ENCODE measurements at regions not wholly inside any gene's neighbourhood (a gene's known extent, or its start where the extent isn't known, plus 50 kb on each side); places are given as distances from the start of the nearest gene placed in this dataset.
A peak's percentile ranks its signal among the peaks of the same experiment; 100 is the strongest.

DNA sequence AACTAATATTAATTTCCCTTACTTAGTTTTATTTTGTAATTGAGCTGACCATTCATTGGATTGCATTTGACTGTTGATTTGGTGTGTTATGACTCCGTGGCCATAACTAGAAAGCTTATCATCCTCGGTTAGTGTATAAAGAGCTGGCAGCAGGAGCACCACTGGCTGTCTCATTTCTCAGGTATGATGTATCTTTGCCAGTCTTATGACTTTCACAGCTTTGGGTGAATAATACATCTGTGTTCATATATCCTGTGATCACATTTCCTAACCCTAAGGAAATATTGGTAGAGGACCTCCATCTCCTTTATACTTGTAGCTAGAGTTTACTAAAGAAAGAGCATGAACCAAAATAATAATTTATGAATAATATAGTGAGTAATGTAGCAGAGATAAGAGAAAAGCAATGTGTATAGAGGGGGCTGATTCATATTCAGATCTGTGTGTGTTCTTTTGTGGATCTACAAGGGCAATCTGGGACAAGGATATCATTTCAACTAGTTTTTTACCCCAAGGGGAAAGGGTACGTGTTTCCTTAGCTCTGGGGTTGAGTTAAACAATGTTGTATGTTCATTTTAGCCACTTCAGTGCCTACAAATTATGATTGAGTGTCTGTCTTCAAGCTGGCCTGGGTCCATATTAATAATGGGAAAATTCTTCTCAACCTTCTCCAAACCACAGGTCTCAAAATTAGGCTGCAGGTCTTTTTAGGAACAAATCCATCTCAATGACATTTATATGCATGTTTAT is 901.7 kb downstream of the NTRK3 start:
- peak; percentile 65 to 89 for DNase-seq (ENCODE audit: low read depth in 2 of 2)
- TF ChIP-seq, protein P1, sequence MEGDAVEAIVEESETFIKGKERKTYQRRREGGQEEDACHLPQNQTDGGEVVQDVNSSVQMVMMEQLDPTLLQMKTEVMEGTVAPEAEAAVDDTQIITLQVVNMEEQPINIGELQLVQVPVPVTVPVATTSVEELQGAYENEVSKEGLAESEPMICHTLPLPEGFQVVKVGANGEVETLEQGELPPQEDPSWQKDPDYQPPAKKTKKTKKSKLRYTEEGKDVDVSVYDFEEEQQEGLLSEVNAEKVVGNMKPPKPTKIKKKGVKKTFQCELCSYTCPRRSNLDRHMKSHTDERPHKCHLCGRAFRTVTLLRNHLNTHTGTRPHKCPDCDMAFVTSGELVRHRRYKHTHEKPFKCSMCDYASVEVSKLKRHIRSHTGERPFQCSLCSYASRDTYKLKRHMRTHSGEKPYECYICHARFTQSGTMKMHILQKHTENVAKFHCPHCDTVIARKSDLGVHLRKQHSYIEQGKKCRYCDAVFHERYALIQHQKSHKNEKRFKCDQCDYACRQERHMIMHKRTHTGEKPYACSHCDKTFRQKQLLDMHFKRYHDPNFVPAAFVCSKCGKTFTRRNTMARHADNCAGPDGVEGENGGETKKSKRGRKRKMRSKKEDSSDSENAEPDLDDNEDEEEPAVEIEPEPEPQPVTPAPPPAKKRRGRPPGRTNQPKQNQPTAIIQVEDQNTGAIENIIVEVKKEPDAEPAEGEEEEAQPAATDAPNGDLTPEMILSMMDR (IDR thresholded peaks at IDR 0.05; ENCODE audit: low read depth, low read length), result no peak
- H3K4me3 ChIP-seq (replicated peaks in 1 of 2; ENCODE audit: low read depth in 2 of 2, low read length in 2 of 2), result no peak overlapping the region

DNA sequence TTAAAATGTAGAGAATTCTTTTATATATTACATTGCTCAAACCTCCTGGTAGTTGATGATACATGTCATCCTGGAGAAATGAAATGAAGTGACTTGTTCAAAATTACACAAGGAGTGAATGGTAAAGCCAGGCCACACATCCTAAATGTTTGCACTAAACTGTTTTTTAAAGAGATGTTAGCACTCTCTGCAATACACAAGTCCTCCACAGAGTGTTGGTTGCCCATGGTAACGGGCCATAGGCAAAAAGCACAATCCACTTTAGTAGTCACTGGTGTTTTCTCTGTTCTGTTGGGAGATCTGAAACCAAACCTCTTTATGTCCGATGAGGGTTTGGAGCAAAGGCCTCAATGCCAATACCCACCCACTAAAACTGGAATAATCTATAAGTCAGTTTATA is 907.4 kb downstream of the NTRK3 start:
- no peak overlapping the region for H3K4me3 ChIP-seq (replicated peaks in 1 of 2; ENCODE audit: low read depth in 2 of 2, low read length in 2 of 2)
- peak; percentile 27 to 39 for DNase-seq (ENCODE audit: low read depth in 2 of 2)
- TF ChIP-seq, protein P1 (IDR thresholded peaks at IDR 0.05; ENCODE audit: low read depth, low read length), result no peak

DNA sequence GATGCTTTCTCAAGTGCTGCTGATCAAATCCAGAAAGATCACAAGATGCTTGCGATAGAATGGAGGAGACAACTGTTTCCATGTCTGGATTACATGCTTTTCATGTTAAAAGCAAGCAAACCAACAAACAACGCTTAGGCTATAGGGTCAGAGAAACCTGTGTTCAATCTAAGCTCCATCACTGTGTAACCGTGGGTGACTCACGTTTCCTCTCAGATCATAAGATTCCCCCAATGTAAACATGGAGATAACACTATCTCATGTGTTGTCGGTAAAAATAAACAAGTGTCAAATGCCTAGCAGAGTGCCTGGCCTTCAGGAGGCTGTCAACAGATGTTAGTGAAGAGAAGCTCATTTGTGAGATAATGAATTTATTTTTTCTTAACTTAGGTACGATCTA is 907.8 kb downstream of the NTRK3 start:
- no peak overlapping the region for H3K4me3 ChIP-seq (replicated peaks in 1 of 2; ENCODE audit: low read depth in 2 of 2, low read length in 2 of 2)
- DNase-seq (ENCODE audit: low read depth in 2 of 2), result peak; percentile 13 to 35
- TF ChIP-seq, protein P1 (IDR thresholded peaks at IDR 0.05; ENCODE audit: low read depth, low read length), result no peak

DNA sequence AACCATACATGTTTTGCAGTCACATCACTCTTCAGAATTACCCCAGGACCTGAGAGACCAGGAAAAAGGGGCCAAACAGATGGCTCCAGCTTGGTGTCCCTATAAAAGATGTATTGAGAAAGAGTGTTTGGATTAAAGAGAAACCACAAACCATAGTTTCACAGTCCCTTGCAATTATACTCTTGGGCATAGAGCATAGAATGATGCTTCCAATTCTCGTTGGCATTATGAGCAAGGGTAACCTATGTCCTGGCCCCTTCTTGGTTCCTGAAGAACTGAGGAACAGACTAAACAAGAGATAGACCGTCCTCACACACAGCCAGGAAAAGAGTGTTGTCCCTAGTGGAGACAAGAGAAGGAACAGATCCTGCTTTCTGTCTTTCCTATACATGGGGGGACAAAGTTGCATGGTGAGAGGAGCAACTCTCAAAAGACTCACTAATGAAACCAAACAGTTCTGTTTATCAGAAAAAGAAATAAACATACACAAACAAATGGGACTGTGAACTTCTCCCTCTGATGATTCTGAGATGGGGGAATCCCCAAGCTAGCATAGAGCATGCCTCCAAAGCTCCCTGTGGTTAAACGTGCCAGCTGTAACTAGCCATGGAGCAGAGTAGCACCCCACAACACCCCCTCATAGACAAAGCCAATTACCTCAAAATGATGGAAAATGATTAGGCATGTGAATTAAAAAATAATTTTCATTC is 908.6 kb downstream of the NTRK3 start:
- no peak for DNase-seq (ENCODE audit: low read depth in 2 of 2)
- TF ChIP-seq, protein P1 (IDR thresholded peaks at IDR 0.05; ENCODE audit: low read depth, low read length), result no peak
- no peak overlapping the region for H3K4me3 ChIP-seq (replicated peaks in 1 of 2; ENCODE audit: low read depth in 2 of 2, low read length in 2 of 2)

DNA sequence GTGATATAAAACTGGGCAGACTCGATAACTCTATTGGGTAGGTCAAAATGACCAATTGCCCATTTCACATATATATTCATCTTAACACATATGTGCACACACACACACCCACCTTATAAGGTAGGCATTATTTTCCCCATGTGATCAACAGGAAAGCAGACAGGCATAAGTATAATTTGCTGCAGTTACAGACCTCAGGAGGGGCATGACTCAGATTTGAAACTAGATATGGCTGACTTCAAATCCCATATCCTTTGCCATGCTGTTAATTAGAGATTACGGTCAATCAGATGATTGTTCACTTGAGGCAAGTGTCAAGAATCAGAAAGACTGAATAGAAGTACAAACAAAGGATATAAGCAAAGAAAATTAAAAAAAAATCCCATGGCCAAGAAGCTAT is 910.6 kb downstream of the NTRK3 start:
- TF ChIP-seq, protein P1 (IDR thresholded peaks at IDR 0.05; ENCODE audit: low read depth, low read length), result no peak
- no peak overlapping the region for H3K4me3 ChIP-seq (replicated peaks in 1 of 2; ENCODE audit: low read depth in 2 of 2, low read length in 2 of 2)
- no peak for DNase-seq (ENCODE audit: low read depth in 2 of 2)

DNA sequence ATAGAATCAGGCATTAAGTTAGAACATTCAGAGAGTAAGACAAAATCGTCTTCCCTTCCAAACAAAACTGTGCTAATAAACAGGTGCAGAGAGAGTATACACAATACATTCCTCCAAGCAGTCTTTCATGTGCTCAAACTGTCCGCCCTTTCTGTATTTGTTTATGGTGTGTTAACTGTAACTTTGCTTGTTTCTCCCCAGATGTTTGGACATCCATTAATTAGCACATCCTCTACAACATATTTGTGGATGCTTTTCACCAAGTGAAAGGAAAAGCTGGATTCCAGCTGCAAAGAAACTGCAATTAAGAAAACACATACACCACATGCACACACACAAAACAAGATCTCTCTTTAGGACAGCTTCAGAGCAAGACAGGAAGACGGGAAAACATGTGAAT is 912.6 kb downstream of the NTRK3 start:
- DNase-seq (ENCODE audit: low read depth in 2 of 2), result no peak
- TF ChIP-seq, protein P1 (IDR thresholded peaks at IDR 0.05; ENCODE audit: low read depth, low read length), result no peak

More for the DNA sequence above, 912.6 kb downstream of the NTRK3 start:
- H3K4me3 ChIP-seq (replicated peaks in 1 of 2; ENCODE audit: low read depth in 2 of 2, low read length in 2 of 2), result no peak overlapping the region
